T-cell (primary cell): ENCODE measurements at regions not wholly inside any gene's neighbourhood (a gene's known extent, or its start where the extent isn't known, plus 50 kb on each side); places are given as distances from the start of the nearest gene placed in this dataset.

ENCODE experiments used
- ATAC-seq, 4 experiments: fragments of 200-7000 bp in 3 of 4; fragments of 150-1000 bp in 1 of 4; cut with Tn5 transposase; replicated peaks in 1 of 4; 1 replicate in 3 of 4; 2 replicates in 1 of 4; pipeline ENCODE4 v1.10.0; 2021; ENCODE audit warnings: moderate library complexity in 3 of 4, mild to moderate bottlenecking in 2 of 4, moderate number of reproducible peaks in 1 of 4
- CTCF ChIA-PET, 2 donors: fragments of 300-600 bp; sonication (Branson Sonifier 250); formaldehyde crosslinking; loops; one replicate each; lab custom pipeline; 2022; ENCODE audit warnings: antibody characterized with exemption in 2 of 2; lab: Charles Lee
- POLR2A ChIA-PET, 2 donors: fragments of 300-600 bp; sonication (Branson Sonifier 250); formaldehyde crosslinking; loops; one replicate each; lab custom pipeline; 2022; ENCODE audit warnings: antibody characterized with exemption in 2 of 2; lab: Charles Lee
- DNase-seq, 35 experiments: peaks; one replicate each; pipeline versions ENCODE4 v3.0.0 to v3.0.0-alpha.2; 2013 to 2023
- H3K27ac ChIP-seq: one replicate; pipeline ENCODE4 v1.5.1; 2013; ENCODE audit warnings: low read length
- H3K27me3 ChIP-seq, 2 experiments: replicated peaks in 1 of 2; 1 replicate in 1 of 2; 2 replicates in 1 of 2; pipeline versions ENCODE4 v1.6.1 to v1.7.0; 2013; ENCODE audit warnings: low read length in 1 of 2, mixed read lengths in 1 of 2; ENCODE audit not compliant: control insufficient read depth in 2 of 2, insufficient read depth in 2 of 2; ENCODE audit errors: extremely low read depth in 1 of 2
- H3K36me3 ChIP-seq, 2 donors: 1 replicate in 1 of 2; 2 replicates in 1 of 2; pipeline versions ENCODE4 v1.6.1 to v1.7.0; 2013; ENCODE audit warnings: low read length in 1 of 2; ENCODE audit not compliant: control insufficient read depth in 2 of 2, insufficient read depth in 1 of 2; ENCODE audit errors: extremely low read depth in 1 of 2
- H3K4me1 ChIP-seq, 2 experiments: 1 replicate in 1 of 2; 2 replicates in 1 of 2; pipeline versions ENCODE4 v1.6.1 to v1.7.0; 2013; ENCODE audit warnings: low read length in 2 of 2, mixed read lengths in 1 of 2; ENCODE audit not compliant: insufficient read depth in 2 of 2, control insufficient read depth in 1 of 2; ENCODE audit errors: extremely low read depth in 1 of 2
- H3K4me3 ChIP-seq, 2 donors: 1 replicate in 1 of 2; 2 replicates in 1 of 2; pipeline versions ENCODE4 v1.5.1 to v1.7.0; 2013; ENCODE audit warnings: mild to moderate bottlenecking in 2 of 2, low read length in 1 of 2, moderate library complexity in 1 of 2; ENCODE audit not compliant: control insufficient read depth in 1 of 2; ENCODE audit errors: extremely low read depth in 1 of 2
- H3K9me3 ChIP-seq: 2 replicates; pipeline ENCODE4 v1.7.0; 2013
- H3K27ac Mint-ChIP-seq, 2 donors: one replicate each; pipeline ENCODE4 v1.8.0; 2020 to 2021; ENCODE audit warnings: mild to moderate bottlenecking in 2 of 2, mixed read lengths in 2 of 2
- H3K27me3 Mint-ChIP-seq, 2 donors: one replicate each; pipeline ENCODE4 v1.8.0; 2021 to 2022; ENCODE audit warnings: mixed read lengths in 2 of 2
- H3K36me3 Mint-ChIP-seq: one replicate; pipeline ENCODE4 v1.8.0; 2021; ENCODE audit warnings: mixed read lengths
- H3K4me1 Mint-ChIP-seq, 3 donors: one replicate each; pipeline ENCODE4 v1.8.0; 2020 to 2022; ENCODE audit warnings: mixed read lengths in 3 of 3, mild to moderate bottlenecking in 1 of 3
- H3K4me3 Mint-ChIP-seq, 3 donors: one replicate each; pipeline ENCODE4 v1.8.0; 2020 to 2022; ENCODE audit warnings: mild to moderate bottlenecking in 3 of 3, mixed read lengths in 3 of 3, moderate library complexity in 3 of 3
- H3K9me3 Mint-ChIP-seq, 3 donors: one replicate each; pipeline ENCODE4 v1.8.0; 2020 to 2022; ENCODE audit warnings: mixed read lengths in 3 of 3
- WGBS: methylation state at CpG from one replicate; pipeline ENCODE4 v1.1.5; 2013; ENCODE audit warnings: missing lambda C conversion rate; ENCODE audit not compliant: insufficient coverage; 5-methylcytosine and 5-hydroxymethylcytosine counted together

DNA sequence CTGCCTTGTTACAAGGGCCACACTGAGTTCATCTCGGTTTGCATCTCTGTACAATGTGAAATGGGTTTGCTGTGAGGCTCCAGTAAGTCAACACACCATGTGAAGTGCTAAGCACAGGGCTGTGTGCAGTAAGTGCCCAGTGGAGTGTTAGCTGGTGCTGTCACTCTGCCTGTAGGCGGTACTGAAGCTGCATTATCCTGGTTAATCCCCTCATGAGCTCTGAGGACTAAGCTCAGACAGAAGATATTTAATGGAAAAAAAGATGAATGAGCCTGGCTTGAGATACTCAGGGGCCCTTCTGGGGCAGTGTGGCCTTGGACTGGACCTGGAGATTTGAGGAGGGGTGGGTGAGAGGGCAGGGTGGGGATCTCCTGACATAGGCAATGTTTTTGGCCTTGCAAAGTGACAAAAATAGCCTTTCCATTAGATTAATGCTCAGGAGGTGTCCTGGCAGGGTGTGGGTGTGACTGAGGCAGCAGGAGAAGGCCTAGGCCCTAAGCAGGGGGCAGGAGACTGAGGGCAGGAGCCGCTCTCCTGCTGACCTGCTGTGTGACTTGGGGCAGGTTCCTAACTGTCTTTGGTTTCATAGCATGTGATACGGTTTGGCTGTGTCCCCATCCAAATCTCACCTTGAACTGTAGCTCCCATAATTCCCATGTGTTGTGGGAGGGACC lies 570.5 kb downstream of the PTPRU start:
- Histone ChIP-seq H3K4me1 (no peaks in the 10 kb centered on the region), H3K27ac (no peak overlapping the region), H3K9me3 (no peaks in the 10 kb centered on the region), H3K36me3 (no peaks in the 10 kb centered on the region), H3K27me3 (peaks cover 0 to 28% of the 10 kb centered on the region in 2 experiments), H3K4me3 (no peak overlapping the region)
- ATAC-seq (no peak), DNase-seq (peak in 1 of 35 experiments; percentile 5)
- Mint-ChIP-seq H3K36me3 (no peaks in the 10 kb centered on the region), H3K4me1 (no peaks in the 10 kb centered on the region), H3K4me3 (no peak overlapping the region), H3K9me3 (no peaks in the 10 kb centered on the region), H3K27ac (no peak overlapping the region), H3K27me3 (peaks cover 14 to 16% of the 10 kb centered on the region in 2 donors)
- CTCF ChIA-PET, result no interaction called here
- WGBS, result 64% methylated on average over 2 of the region's 4 CpGs
- POLR2A ChIA-PET, result no interaction called here

DNA sequence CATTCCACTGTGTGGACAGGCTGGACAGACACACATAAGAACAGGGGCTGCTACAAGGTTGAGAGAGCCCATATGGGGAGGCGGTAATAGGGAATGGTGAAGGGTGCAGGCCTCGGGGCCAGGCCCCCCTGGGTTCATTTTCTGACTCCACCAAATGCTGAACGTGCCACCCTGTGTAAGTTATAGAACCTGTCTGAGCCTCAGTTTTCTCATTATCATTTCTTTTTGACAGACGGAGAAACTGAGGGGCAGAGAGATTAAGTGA lies 569.5 kb downstream of the PTPRU start:
- Mint-ChIP-seq H3K4me1 (no peaks in the 10 kb centered on the region), H3K27me3 (peaks cover 18 to 20% of the 10 kb centered on the region in 2 donors), H3K27ac (no peak overlapping the region), H3K4me3 (no peak overlapping the region), H3K9me3 (no peaks in the 10 kb centered on the region), H3K36me3 (no peaks in the 10 kb centered on the region)
- no peaks in the 10 kb centered on the region for H3K4me1 ChIP-seq
- H3K27me3 ChIP-seq, result peaks cover 0 to 35% of the 10 kb centered on the region in 2 experiments
- H3K9me3 ChIP-seq, result no peaks in the 10 kb centered on the region
- peak in 1 of 35 experiments; percentile 2 for DNase-seq
- H3K27ac ChIP-seq, result no peak overlapping the region
- H3K36me3 ChIP-seq, result no peaks in the 10 kb centered on the region
- ChIA-PET CTCF (no interaction called here), POLR2A (no interaction called here)
- WGBS, result 60% methylated on average over 1 of the region's 4 CpGs
- ATAC-seq, result no peak
- H3K4me3 ChIP-seq, result no peak overlapping the region

DNA sequence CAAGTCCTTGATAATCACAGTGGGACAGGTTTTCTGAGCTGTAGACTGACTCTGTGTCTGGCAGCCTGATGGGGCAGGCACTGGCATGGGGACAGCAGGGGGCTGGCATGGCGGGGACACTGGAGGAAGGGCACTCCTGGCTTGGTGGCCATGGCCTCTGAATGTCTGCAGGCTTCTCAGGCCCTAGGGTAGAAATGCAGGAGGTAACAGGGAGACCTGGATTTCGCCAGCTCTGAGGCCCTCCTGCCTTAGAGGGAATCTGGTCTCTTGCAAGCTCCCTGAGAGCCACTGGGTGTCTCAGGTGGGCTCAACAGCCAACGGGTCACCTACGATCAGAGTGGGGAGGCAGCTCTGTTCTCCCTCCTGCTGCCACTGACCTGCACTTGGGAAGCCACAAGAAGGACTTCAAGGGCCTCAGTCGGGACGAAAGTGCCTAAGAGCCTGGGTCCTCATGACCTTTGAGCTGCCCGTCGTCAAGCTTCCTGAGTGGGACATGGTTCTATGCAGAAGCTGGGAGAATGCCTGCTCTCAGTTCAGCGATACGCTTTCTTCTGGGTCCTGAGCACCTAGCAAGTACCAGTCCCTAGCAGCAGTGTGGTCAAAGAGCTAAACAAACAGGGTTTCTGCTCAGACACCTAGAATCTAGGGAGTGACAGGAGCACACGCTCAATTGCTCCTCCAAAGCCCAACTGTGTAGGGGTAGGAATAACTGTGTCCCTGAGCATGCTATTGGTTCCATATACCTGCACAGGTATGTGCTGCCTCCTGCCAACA lies 569.0 kb downstream of the PTPRU start:
- peaks cover 0 to 40% of the 10 kb centered on the region in 2 experiments for H3K27me3 ChIP-seq
- Mint-ChIP-seq H3K4me1 (no peaks in the 10 kb centered on the region), H3K27ac (no peak overlapping the region), H3K9me3 (no peaks in the 10 kb centered on the region), H3K27me3 (peaks cover 18 to 22% of the 10 kb centered on the region in 2 donors), H3K36me3 (no peaks in the 10 kb centered on the region), H3K4me3 (no peak overlapping the region)
- H3K4me1 ChIP-seq, result no peaks in the 10 kb centered on the region
- peak in 1 of 35 experiments; percentile 9 for DNase-seq
- H3K27ac ChIP-seq, result no peak overlapping the region
- H3K9me3 ChIP-seq, result no peaks in the 10 kb centered on the region
- ChIA-PET CTCF (no interaction called here), POLR2A (no interaction called here)
- no peak overlapping the region for H3K4me3 ChIP-seq
- H3K36me3 ChIP-seq, result no peaks in the 10 kb centered on the region
- no peak for ATAC-seq
- 74% methylated on average over 9 of the region's 11 CpGs for WGBS

DNA sequence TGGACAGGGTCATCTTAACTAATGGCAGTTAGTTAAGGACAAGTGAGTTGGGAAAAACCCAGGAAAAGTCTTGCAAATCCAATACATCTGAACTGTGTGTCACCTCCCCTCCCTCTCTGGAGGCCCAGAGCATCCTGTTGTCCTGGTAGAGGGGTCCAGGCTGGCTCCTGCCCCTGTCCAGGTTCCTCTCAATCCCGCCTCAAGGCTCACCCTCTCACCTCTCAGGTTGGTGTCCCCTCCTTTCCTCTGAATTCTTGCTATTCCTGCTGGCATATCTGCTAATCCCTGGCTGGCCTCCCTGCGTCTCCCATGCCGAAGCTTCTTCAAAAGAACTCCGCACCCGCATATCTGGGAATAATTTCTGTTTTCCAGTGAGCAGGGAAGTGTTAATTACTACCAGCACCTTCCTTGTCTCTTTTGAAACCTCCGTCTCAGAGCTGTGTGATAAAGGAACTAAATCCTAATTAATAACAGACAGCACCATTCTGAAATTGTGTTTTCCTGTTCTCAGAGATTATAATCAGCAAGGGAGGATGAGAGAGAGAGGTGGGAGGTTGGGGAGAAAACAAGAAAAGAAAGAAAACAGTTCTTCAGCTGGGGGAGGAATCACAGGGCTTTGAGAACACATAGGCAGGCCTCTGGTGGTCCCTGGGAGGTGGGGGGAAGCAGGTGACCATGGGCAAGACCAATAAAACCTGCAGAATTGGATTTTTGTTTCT lies 568.0 kb downstream of the PTPRU start:
- DNase-seq, result no peak
- H3K27me3 Mint-ChIP-seq, result peaks cover 15 to 16% of the 10 kb centered on the region in 2 donors
- H3K27ac Mint-ChIP-seq, result no peak overlapping the region
- CTCF ChIA-PET, result no interaction called here
- H3K4me3 ChIP-seq, result no peak overlapping the region
- no peaks in the 10 kb centered on the region for H3K9me3 Mint-ChIP-seq
- no peak for ATAC-seq
- POLR2A ChIA-PET, result no interaction called here
- no peaks in the 10 kb centered on the region for H3K36me3 ChIP-seq
- H3K27ac ChIP-seq, result no peak overlapping the region
- no peaks in the 10 kb centered on the region for H3K4me1 ChIP-seq
- H3K4me3 Mint-ChIP-seq, result no peak overlapping the region
- no peaks in the 10 kb centered on the region for H3K4me1 Mint-ChIP-seq
- 100% methylated on average over 2 of the region's 6 CpGs for WGBS
- no peaks in the 10 kb centered on the region for H3K9me3 ChIP-seq
- H3K27me3 ChIP-seq, result peaks cover 0 to 38% of the 10 kb centered on the region in 2 experiments
- H3K36me3 Mint-ChIP-seq, result no peaks in the 10 kb centered on the region

DNA sequence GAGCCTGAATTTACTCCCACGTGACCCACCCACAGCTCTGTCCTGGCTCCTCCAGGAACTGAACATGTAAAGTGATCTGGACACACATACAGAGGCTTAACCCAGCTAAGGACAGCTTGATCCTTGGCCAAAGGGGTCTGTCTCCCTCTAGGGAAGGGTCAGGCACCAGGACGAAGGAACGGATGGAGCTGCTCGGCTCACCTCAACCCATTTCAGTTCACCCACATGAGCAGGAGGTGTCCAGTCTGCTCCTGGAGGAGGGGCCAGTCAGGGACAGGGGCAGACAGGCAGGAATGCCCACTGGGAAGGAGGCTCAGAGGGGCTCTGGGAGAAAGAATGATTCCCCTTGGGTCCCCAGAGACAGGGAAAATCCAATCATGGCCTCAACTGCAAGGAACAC lies 567.2 kb downstream of the PTPRU start:
- WGBS, result 83% methylated on average over 1 of the region's 4 CpGs
- H3K4me3 ChIP-seq, result no peak overlapping the region
- no peak for DNase-seq
- H3K9me3 Mint-ChIP-seq, result no peaks in the 10 kb centered on the region
- H3K4me1 ChIP-seq, result no peaks in the 10 kb centered on the region
- CTCF ChIA-PET, result no interaction called here
- H3K27ac Mint-ChIP-seq, result no peak overlapping the region
- ATAC-seq, result no peak
- no peak overlapping the region for H3K4me3 Mint-ChIP-seq
- no peak overlapping the region for H3K27ac ChIP-seq
- H3K36me3 Mint-ChIP-seq, result no peaks in the 10 kb centered on the region
- H3K36me3 ChIP-seq, result no peaks in the 10 kb centered on the region
- H3K27me3 Mint-ChIP-seq, result peaks cover 13 to 15% of the 10 kb centered on the region in 2 donors
- H3K27me3 ChIP-seq, result peaks cover 0 to 36% of the 10 kb centered on the region in 2 experiments
- no peaks in the 10 kb centered on the region for H3K4me1 Mint-ChIP-seq
- no peaks in the 10 kb centered on the region for H3K9me3 ChIP-seq
- POLR2A ChIA-PET, result no interaction called here

DNA sequence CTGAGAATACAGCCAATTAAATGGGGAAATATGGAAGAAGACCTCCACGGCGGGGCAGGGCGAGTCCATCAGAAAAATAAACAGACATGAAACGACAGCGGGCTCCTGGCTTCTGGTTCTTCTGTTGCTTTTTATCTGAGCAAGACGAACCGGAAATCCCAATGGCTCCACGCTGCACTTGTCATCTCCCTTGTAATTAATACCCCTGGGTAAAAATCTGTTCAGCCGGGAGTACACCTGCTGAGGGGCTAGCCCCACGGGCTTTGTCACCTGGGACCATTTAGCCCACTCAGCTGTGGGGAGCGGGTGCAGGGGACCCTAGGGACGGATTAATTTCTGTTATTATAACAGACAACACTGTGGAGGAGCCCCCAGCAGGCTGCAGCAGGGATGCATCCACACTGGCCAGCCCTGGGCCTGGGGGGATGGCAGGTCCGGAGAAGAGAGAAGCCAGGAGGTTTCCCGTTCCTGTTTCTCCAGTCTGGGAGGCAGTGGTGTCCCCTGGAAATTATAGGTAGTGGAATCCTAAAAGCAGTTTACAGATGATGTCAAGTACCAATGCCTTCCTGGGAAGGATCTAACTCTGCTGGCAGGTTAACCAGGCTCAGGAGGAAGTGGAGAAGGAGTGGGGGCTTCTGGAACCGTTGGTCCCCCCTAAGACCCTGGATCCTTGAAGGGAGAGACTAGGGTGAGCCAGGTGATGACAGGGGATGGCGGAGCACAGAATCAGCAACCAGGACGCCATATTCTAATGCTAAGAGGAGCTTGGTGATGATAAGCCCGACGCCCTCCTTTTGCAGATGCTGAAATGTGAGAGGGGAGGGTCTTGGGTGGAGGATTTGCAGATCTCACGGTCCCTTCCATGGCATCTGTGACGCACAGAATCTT lies 566.1 kb downstream of the PTPRU start:
- Mint-ChIP-seq H3K27me3 (peaks cover 13 to 15% of the 10 kb centered on the region in 2 donors), H3K27ac (no peak overlapping the region), H3K9me3 (no peaks in the 10 kb centered on the region), H3K36me3 (no peaks in the 10 kb centered on the region), H3K4me1 (no peaks in the 10 kb centered on the region), H3K4me3 (no peak overlapping the region)
- Histone ChIP-seq H3K9me3 (no peaks in the 10 kb centered on the region), H3K27me3 (peaks cover 0 to 35% of the 10 kb centered on the region in 2 experiments), H3K4me3 (no peak overlapping the region), H3K36me3 (no peaks in the 10 kb centered on the region), H3K4me1 (no peaks in the 10 kb centered on the region), H3K27ac (no peak overlapping the region)
- ATAC-seq, result no peak
- no peak for DNase-seq
- CTCF ChIA-PET, result no interaction called here
- POLR2A ChIA-PET, result no interaction called here
- 67% methylated on average over 7 of the region's 21 CpGs for WGBS
